ENCODE measurements at regions not wholly inside any gene's neighbourhood (a gene's known extent, or its start where the extent isn't known, plus 50 kb on each side); places are given as distances from the start of the nearest gene placed in this dataset.
"Not testable (repeated sequence)": the region's sequence is repeated elsewhere in the genome, so short reads cannot be mapped to it uniquely, and the experiment has no call there.

DNA sequence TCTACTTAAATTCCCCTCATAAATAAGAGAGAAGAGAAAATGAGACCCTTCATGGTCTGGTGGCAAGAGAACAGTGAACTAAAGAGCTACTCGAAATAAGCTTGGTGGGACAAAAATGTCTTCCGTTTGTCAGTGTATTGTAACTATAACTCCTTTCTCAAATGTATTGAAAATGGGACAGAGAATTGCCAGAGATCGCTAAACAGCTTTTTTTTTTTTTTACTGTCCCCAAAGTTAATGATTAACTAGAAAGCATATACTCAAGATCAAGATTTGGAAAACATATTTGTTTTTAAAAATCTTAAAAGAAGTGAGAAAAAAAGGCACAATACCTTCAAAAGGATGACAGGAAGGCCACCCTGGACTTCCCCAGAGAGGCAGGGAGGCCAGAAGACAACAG is 206.4 kb upstream of the CTNND2 start:
- DNase-seq (ENCODE audit: extremely low read depth, low read depth): no peak

- DNase-seq (ENCODE audit: extremely low read depth, low read depth): no peak
These were observed 204.9 kb upstream of the CTNND2 start for GRCh38 chr5:12109075-12109688.

DNA sequence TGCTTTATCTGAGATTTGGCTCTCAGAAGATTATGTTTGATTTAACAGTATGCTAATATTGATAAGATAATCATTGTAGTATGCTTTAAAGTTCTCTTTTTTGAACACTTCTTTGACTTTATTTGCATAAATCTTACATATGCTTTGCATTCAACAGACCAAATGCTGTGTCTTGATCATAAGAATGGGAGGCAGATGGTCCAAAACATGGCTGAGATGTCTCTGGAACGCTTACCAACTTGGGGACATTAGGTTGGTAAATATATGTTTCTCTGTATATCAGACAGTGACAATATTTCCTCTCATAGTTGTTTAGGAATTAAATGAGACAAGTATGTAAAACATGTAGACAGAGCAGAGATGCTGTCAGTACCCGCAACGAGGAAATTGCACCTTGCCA is 197.9 kb upstream of the CTNND2 start:
- DNase-seq (ENCODE audit: extremely low read depth, low read depth): no peak

- DNase-seq (ENCODE audit: extremely low read depth, low read depth): no peak
These were observed 196.3 kb upstream of the CTNND2 start for GRCh38 chr5:12100542-12100941.

- DNase-seq (ENCODE audit: extremely low read depth, low read depth): no peak
These were observed 195.1 kb upstream of the CTNND2 start for GRCh38 chr5:12099296-12099695.

DNA sequence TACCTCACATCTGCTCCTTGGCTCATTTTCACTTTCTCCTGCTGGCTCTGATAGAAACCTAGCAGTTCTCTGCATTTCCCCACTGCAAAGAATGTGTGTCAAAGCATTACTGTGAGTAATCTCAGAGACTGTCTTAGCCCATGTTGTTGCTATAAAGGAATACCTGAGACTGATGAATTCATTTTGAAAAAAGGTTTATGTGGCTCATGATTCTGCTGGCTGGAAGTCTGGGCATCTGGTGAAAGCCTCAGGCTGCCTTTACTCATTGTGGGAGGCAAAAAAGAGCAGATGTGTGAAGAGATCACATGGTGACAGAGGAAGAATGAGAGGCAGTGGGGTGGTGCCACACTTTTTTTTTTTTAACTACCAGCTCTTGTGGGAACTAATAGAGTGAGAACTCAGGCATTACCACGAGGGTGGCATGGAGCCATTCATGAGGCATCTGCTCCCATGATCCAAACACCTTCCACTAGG is 191.6 kb upstream of the CTNND2 start:
- DNase-seq (ENCODE audit: extremely low read depth, low read depth): no peak

- DNase-seq (ENCODE audit: extremely low read depth, low read depth): no peak
These were observed 189.3 kb upstream of the CTNND2 start for GRCh38 chr5:12093586-12093985.

DNA sequence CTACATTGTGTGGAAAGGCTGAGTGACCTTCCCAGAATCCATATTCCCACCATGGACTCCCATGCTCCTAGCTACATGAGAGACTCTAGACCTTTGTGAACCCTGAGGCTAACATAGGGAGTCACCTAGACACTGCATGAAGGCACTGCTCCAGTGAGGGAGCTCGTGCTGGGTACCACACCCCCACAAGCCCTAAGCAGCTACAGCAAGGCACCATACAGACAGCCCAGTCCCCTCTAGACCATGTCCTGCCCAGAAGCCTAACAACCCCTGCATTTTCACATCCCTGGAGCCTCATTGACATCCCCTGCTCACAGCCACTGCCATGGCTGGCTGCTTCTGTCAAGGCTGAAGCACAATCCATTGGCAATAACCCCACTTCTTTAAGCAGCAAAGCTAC is 176.5 kb upstream of the CTNND2 start:
- no peak for DNase-seq (ENCODE audit: extremely low read depth, low read depth)

- not testable (repeated sequence) for DNase-seq (ENCODE audit: extremely low read depth, low read depth)
These were observed 174.0 kb upstream of the CTNND2 start for GRCh38 chr5:12078286-12078685.

DNA sequence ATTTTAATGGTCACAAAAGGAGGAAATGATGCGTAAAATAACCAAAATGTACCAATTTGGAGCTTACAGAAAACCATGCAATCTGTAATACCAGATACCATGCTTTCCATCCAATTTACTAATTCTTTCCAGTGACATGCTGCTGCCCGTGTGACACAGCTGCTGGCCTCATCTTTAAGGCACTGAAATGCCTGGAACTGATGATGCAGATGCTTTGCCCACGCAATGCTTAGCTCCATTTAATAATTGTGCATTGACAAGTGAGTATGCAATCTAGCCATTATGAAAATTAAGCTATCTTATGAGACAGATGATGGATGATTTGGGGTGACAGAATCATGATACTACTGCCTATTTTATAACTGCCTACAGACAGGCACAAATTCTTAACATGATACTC is 169.2 kb upstream of the CTNND2 start:
- no peak for DNase-seq (ENCODE audit: extremely low read depth, low read depth)

GRCh38 chr5:12072441-12072840 is 168.2 kb upstream of the CTNND2 start:
- DNase-seq (ENCODE audit: extremely low read depth, low read depth): no peak

- no peak for DNase-seq (ENCODE audit: extremely low read depth, low read depth)
These were observed 167.2 kb upstream of the CTNND2 start for GRCh38 chr5:12071455-12071854.

DNA sequence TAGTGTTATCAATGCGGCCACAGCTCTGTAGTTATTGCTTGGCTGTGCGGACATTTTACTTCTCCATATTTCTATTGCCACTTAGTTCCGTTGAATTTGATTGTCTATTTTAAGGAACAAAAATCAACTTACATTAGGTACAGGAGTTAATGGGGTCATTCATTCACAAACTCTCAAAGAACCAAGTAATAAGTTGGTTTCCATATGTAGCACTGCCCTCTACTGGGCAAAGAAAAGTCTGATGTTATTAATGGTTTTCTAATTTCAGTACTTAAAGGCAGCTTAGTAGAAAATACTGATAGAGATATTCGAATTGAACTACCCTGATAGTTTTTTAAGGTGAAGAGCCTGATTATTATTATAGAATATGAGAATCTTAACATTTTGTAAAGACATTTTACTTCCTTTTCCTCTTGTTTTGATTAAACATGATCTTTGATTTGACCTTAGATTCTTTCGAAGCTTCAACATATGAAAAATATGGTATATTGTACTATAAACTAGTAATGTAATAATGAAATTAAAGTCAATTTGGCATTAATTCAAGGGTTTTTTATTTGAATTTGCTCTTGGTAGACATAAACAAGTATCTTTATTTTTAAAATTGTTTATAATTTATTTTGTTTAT is 119.5 kb upstream of the CTNND2 start:
- peak; percentile 35 for DNase-seq (ENCODE audit: extremely low read depth, low read depth)

DNA sequence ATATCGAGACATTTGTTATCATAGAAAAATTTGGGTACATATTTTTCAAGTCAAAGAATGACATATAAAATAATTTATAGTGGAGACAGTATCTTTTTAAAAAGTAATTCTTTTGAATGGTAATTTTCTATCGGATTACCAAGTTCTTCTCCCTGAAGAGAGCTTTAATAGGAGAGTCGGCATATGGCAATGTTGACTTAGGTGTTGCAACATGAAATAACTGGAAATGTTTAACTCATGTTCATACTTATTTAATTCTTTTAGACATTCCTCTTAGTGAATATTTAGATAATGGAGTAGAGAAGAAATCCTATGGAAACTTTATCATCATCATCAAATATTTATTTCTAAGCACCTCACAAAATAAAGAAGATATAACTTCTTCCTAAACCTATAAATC is 118.2 kb upstream of the CTNND2 start:
- DNase-seq (ENCODE audit: extremely low read depth, low read depth): no peak

GRCh38 chr5:12019306-12019705 is 115.1 kb upstream of the CTNND2 start:
- no peak for DNase-seq (ENCODE audit: extremely low read depth, low read depth)

DNA sequence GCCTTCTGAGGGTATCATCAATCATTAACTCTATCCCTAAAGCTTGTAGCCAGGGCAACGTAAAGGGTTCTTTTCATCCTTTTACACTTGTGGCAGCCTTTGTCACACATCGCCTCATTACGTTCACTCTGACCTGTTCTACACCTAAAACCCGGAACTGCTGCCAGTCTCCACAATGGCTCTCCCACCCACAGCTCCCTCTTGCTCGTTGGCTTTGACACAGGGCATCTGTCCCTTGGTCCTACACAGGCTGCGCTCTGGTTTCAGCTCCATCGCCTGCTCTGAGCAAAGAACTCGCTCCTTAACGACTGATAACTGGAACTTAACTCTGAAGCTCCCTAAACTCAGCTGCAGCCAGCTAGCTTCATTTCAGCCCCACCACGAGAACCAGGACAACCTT is 112.8 kb upstream of the CTNND2 start:
- DNase-seq (ENCODE audit: extremely low read depth, low read depth): no peak

DNA sequence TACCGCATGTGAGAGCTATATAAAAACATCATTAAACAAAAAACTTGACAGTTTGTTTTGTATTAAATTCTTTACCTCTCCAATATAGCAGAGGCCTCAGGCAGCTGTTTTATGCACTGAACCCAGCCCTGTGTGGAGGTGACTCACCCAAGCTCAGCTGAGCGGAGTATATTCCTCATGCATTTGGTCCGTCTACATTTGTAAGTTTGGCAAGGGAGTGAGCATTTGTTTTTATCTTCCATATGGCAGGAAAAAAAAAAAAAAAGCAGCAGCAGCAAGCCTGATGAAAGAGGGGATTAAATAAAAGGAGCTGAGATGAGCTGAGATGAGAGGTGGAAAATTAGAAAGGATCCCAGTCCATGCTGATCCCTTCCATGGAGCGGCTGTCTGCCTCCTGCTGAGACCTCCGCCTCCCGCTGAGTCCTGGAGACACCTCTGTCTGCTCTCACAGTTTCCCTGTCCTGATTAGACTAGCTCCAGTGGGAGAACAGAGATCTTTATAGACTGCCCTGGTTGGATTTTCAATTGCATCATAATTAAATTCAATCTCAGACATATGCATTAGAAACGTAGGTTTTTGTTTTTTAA is 112.0 kb upstream of the CTNND2 start:
- no peak for DNase-seq (ENCODE audit: extremely low read depth, low read depth)

GRCh38 chr5:12013351-12013750 is 109.1 kb upstream of the CTNND2 start:
- DNase-seq (ENCODE audit: extremely low read depth, low read depth): no peak

GRCh38 chr5:12003680-12004079 is 99.4 kb upstream of the CTNND2 start:
- DNase-seq (ENCODE audit: extremely low read depth, low read depth): no peak

DNA sequence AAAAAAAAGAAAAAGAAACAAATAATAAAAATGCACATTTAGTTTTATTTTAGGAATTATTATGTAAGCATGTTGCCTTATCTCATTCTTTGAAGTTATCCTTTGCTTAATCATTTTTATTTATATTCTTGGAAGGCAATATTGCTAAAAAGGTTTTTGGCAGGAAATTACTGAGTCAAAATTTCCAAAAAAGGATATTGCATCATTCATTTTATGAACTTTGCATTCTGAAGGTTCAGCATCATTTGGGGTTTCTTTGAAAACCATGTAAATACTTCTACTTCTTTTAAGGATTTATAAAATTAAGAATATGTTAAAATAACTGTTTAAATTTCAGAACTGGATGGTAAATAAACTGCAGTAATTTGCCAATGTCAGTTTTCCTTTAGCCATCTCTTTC is 94.2 kb upstream of the CTNND2 start:
- DNase-seq (ENCODE audit: extremely low read depth, low read depth): no peak

- no peak for DNase-seq (ENCODE audit: extremely low read depth, low read depth)
These were observed 93.7 kb upstream of the CTNND2 start for GRCh38 chr5:11997942-11998341.

DNA sequence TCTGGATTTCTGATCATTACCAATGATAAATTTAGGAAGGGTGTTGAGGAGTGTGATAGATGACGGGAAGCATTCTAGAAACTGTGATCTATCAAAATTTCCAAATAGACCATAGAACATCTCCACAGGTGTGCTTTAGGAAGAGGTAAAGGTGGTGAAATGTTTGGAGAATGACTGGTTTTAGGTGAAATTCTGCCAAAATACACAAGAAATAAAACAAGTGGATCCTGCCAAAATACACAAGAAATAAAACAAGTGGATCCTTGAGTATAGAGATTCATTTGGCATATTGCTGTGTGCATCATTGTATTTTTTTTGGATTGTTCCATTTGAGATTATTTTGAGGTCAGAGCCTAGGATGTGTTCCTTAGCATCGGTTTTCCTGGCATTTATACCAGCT is 88.3 kb upstream of the CTNND2 start:
- no peak for DNase-seq (ENCODE audit: extremely low read depth, low read depth)
